GM12892 (cell line): ENCODE measurements at regions not wholly inside any gene's neighbourhood (a gene's known extent, or its start where the extent isn't known, plus 50 kb on each side); places are given as distances from the start of the nearest gene placed in this dataset.

Source experiments
- POLR2A ChIP-seq: IDR thresholded peaks from 2 replicates; pipeline ENCODE4 v1.6.1; 2011; ENCODE audit warnings: low read depth, low read length, control low read depth
- TAF1 ChIP-seq: IDR thresholded peaks from 2 replicates; pipeline ENCODE4 v1.6.1; 2011; ENCODE audit warnings: low read depth, mild to moderate bottlenecking, control low read depth, low read length, borderline replicate concordance

DNA sequence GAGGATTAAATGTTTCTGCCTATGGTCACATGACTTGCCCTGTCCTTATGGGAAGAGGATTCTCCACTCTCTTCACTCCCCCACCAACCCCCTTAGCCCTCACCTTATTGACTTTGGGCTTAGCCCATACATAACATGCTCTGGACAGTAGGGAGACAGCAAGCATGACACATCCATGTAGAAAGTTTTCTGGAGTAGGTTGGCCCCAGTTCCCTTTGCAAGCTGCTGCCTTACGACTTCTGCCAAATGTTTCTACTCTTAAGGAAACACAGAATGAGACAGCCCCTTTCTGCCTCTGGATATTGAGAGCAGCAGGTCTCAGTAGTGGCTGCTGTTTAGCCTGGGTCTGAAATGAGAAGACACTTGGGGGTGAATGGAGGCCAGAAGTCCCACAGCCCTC, 282.2 kb downstream of the MAP2K6 start:
- TF ChIP-seq POLR2A (no peak), TAF1 (no peak)
